HepG2 (cell line): ENCODE measurements at regions not wholly inside any gene's neighbourhood (a gene's known extent, or its start where the extent isn't known, plus 50 kb on each side); places are given as distances from the start of the nearest gene placed in this dataset.
"Not testable (repeated sequence)": the region's sequence is repeated elsewhere in the genome, so short reads cannot be mapped to it uniquely, and the experiment has no call there.

Source experiments
- BRCA1 ChIP-seq: sonication (generic); formaldehyde crosslinking; IDR thresholded peaks from 2 replicates; pipeline ENCODE4 v1.4.0; 2020; ENCODE audit warnings: missing genetic modification reagents
- CC2D1A ChIP-seq: sonication (generic); formaldehyde crosslinking; IDR thresholded peaks from 2 replicates; pipeline ENCODE4 v1.8.1; 2023; ENCODE audit warnings: mild to moderate bottlenecking, missing genetic modification reagents
- CTCF ChIP-seq: sonication (generic); formaldehyde crosslinking; IDR thresholded peaks from 2 replicates; pipeline ENCODE4 v1.5.0; 2020; ENCODE audit warnings: mild to moderate bottlenecking, missing genetic modification reagents, moderate library complexity
- SP2 ChIP-seq: sonication (generic); formaldehyde crosslinking; IDR thresholded peaks from 2 replicates; pipeline ENCODE4 v1.5.1; 2020; ENCODE audit warnings: mild to moderate bottlenecking, missing genetic modification reagents
- ZNF782 ChIP-seq: sonication (generic); formaldehyde crosslinking; IDR thresholded peaks from 2 replicates; pipeline ENCODE4 v1.4.0; 2020; ENCODE audit warnings: missing genetic modification reagents, mild to moderate bottlenecking, borderline replicate concordance

DNA sequence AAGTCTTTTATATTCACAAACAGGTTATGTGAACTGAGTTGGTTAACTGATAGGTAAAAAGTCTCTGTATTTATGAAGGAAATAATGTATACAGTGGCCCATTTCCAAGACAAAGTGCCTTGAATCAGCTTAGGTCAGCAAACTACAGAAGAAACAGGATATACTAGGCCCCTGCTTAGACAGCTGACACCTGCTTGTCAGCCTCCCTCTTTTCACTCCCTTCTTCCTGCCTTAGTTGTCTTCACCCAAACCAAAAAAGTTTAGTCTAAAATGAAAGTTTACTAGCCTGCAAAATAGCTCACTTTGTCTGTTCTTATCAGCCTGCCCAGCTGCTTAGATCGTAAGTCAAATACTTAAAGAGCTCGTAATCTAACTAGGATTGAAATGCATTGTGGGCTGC, 644.6 kb downstream of the ANKRD7 start:
- TF ChIP-seq ZNF782, CC2D1A, BRCA1, SP2, CTCF (CRISPR knock-in tag): not testable (repeated sequence)
